HCT116 (cell line): ENCODE measurements at regions not wholly inside any gene's neighbourhood (a gene's known extent, or its start where the extent isn't known, plus 50 kb on each side); places are given as distances from the start of the nearest gene placed in this dataset.

Source experiments
- ATAC-seq: fragments of 200-7000 bp; cut with Tn5 transposase; 2 replicates; pipeline ENCODE4 v1.9.1; 2020; ENCODE audit warnings: mild to moderate bottlenecking, moderate library complexity
- BruUV-seq: library from RNA; stranded (reverse); fragments of 400-500 nt; replicated peaks from 2 replicates; lab custom pipeline; 2021; lab: Mats Ljungman, UMichigan
- CTCF ChIA-PET: fragments of 300-600 bp; sonication (Branson Sonifier 250); formaldehyde crosslinking; loops from one replicate; lab custom pipeline; 2021; ENCODE audit warnings: antibody characterized with exemption; lab: Charles Lee
- POLR2A ChIA-PET: fragments of 300-600, 350-600 bp; sonication (Branson Sonifier 250); formaldehyde crosslinking; loops from one replicate; lab custom pipeline; 2021; ENCODE audit warnings: antibody characterized with exemption; lab: Charles Lee
- RAD21 ChIA-PET, 2 experiments: fragments of 300-600 bp; sonication (Branson Sonifier 250); formaldehyde crosslinking; loops; one replicate each; lab custom pipeline; 2023; ENCODE audit warnings: low total read pairs in 2 of 2; ENCODE audit not compliant: uncharacterized antibody in 2 of 2, unreplicated experiment in 2 of 2, low non-redundant PET in 1 of 2; lab: Charles Lee
- DNase-seq: peaks from one replicate; pipeline ENCODE4 v3.0.0-alpha.2; 2010; ENCODE audit warnings: low read depth, low spot score
- H2AFZ ChIP-seq: fragments of 200-600 bp; shearing (Covaris generic), sonication (generic); 2 replicates; pipeline ENCODE4 v1.6.1; 2017; ENCODE audit warnings: low read depth, mixed run types, mixed read lengths, antibody characterized with exemption, low read length; ENCODE audit not compliant: poor library complexity, severe bottlenecking
- H3K27ac ChIP-seq: 2 replicates; pipeline ENCODE4 v1.5.1; 2012; ENCODE audit warnings: low read depth, low read length
- H3K27me3 ChIP-seq: fragments of 200-600 bp; sonication (generic); 2 replicates; pipeline ENCODE4 v1.6.1; 2016; ENCODE audit warnings: mixed run types, low read length, mixed read lengths; ENCODE audit not compliant: insufficient read depth
- H3K36me3 ChIP-seq, 2 experiments: fragments of 200-500 bp in 1 of 2; fragments of 200-600 bp in 1 of 2; sonication (Bioruptor generic) in 1 of 2; sonication (generic) in 1 of 2; 2 replicates each; pipeline versions ENCODE4 v1.5.1 to v1.6.1; 2014 to 2016; ENCODE audit warnings: low read length in 2 of 2, inconsistent platforms in 1 of 2, mixed read lengths in 1 of 2, mixed run types in 1 of 2; ENCODE audit not compliant: insufficient read depth in 2 of 2, control insufficient read depth in 1 of 2
- H3K4me1 ChIP-seq, 2 experiments: fragments of 200-600 bp in 1 of 2; sonication (generic) in 1 of 2; 2 replicates each; pipeline versions ENCODE4 v1.5.1 to v1.6.1; 2012 to 2017; ENCODE audit warnings: low read length in 2 of 2, inconsistent platforms in 1 of 2, mild to moderate bottlenecking in 1 of 2, mixed read lengths in 1 of 2, mixed run types in 1 of 2, moderate library complexity in 1 of 2; ENCODE audit not compliant: insufficient read depth in 2 of 2, control insufficient read depth in 1 of 2
- H3K4me2 ChIP-seq: fragments of 200-600 bp; sonication (generic); 2 replicates; pipeline ENCODE4 v1.6.1; 2017; ENCODE audit warnings: mixed run types, low read length, mixed read lengths
- H3K4me3 ChIP-seq, 2 experiments: fragments of 200-600 bp in 1 of 2; sonication (generic) in 1 of 2; replicated peaks in 1 of 2; 2 replicates each; pipeline ENCODE4 v1.5.1; 2011 to 2016; ENCODE audit warnings: low read length in 2 of 2, control low read depth in 1 of 2, low read depth in 1 of 2, mild to moderate bottlenecking in 1 of 2, mixed read lengths in 1 of 2, mixed run types in 1 of 2
- H3K79me2 ChIP-seq: fragments of 200-600 bp; sonication (generic); 2 replicates; pipeline ENCODE4 v1.6.1; 2017; ENCODE audit warnings: mild to moderate bottlenecking, mixed run types, low read length, moderate library complexity, mixed read lengths; ENCODE audit not compliant: insufficient read depth
- H3K9ac ChIP-seq: fragments of 200-600 bp; sonication (generic); 2 replicates; pipeline ENCODE4 v1.6.1; 2016; ENCODE audit warnings: low read length, mixed read lengths
- H3K9me2 ChIP-seq: fragments of 200-600 bp; sonication (generic), shearing (Covaris generic); 2 replicates; pipeline ENCODE4 v1.6.1; 2017; ENCODE audit warnings: mixed run types, mild to moderate bottlenecking, moderate library complexity; ENCODE audit not compliant: insufficient read depth
- H3K9me3 ChIP-seq, 2 experiments: fragments of 200-500 bp in 1 of 2; fragments of 200-600 bp in 1 of 2; sonication (Bioruptor generic) in 1 of 2; sonication (generic) in 1 of 2; 2 replicates each; pipeline ENCODE4 v1.6.1; 2014 to 2017; ENCODE audit warnings: low read length in 2 of 2, mixed read lengths in 2 of 2, inconsistent platforms in 1 of 2, low read depth in 1 of 2, mild to moderate bottlenecking in 1 of 2, mixed run types in 1 of 2, moderate library complexity in 1 of 2; ENCODE audit not compliant: control insufficient read depth in 1 of 2, insufficient read depth in 1 of 2
- H4K20me1 ChIP-seq: fragments of 200-600 bp; sonication (generic), shearing (Covaris generic); 2 replicates; pipeline ENCODE4 v1.6.1; 2017; ENCODE audit warnings: mixed run types, mild to moderate bottlenecking, moderate library complexity; ENCODE audit not compliant: insufficient read depth
- ATF3 ChIP-seq: IDR thresholded peaks from 2 replicates; pipeline ENCODE4 v1.6.1; 2012
- EZH2phosphoT487 ChIP-seq: fragments of 200-600 bp; IDR thresholded peaks from 2 replicates; pipeline ENCODE4 v1.6.1; 2018; ENCODE audit warnings: antibody characterized with exemption, borderline replicate concordance
- POLR2A ChIP-seq: IDR thresholded peaks from 2 replicates; pipeline ENCODE4 v1.7.0; 2011; ENCODE audit warnings: borderline replicate concordance; ENCODE audit not compliant: insufficient read depth, insufficient read length; ENCODE audit errors: extremely low read depth
- POLR2AphosphoS5 ChIP-seq: IDR thresholded peaks from 2 replicates; pipeline ENCODE4 v1.6.1; 2011; ENCODE audit warnings: mild to moderate bottlenecking, low read depth, low read length, moderate library complexity
- REST ChIP-seq: IDR thresholded peaks from 2 replicates; pipeline ENCODE4 v1.6.1; 2012; ENCODE audit warnings: low read depth
- SRF ChIP-seq: IDR thresholded peaks from 2 replicates; pipeline ENCODE4 v1.6.1; 2012; ENCODE audit warnings: low read depth
- TCF7L2 ChIP-seq: IDR thresholded peaks from 2 replicates; pipeline ENCODE4 v1.7.0; 2011; ENCODE audit warnings: borderline replicate concordance, inconsistent platforms; ENCODE audit not compliant: insufficient read depth, insufficient read length; ENCODE audit errors: extremely low read depth
- intact Hi-C: fragments of 100-400 bp; cut with micrococcal nuclease; formaldehyde crosslinking; loops from 2 replicates; pipeline ENCODE4 v1.10.0; 2022
- TF ChIP-seq, protein P1 (sequence below), 3 experiments: fragments of 200-600 bp in 1 of 3; sonication (generic) in 1 of 3; IDR thresholded peaks in 2 of 3; conservative IDR thresholded peaks in 1 of 3; 2 replicates each; pipeline ENCODE4 v1.5.1; 2012 to 2017; ENCODE audit warnings: low read depth in 2 of 3, low read length in 2 of 3, antibody characterized with exemption in 1 of 3, borderline replicate concordance in 1 of 3, control low read depth in 1 of 3, mild to moderate bottlenecking in 1 of 3, mixed read lengths in 1 of 3, mixed run types in 1 of 3, moderate library complexity in 1 of 3; ENCODE audit not compliant: insufficient read depth in 1 of 3

GRCh38 chr3:6216135-6217026 is 644.5 kb upstream of the GRM7 start (continued):
- no peak for TF ChIP-seq REST
- TF ChIP-seq TCF7L2, result no peak
- TF ChIP-seq SRF, result no peak
- TF ChIP-seq, all 23 proteins: peak for 0

- CTCF ChIA-PET, result no interaction called here
- BruUV-seq, result no TSS peak
- Histone ChIP-seq H3K4me1 (no peaks in the 10 kb centered on the region), H3K4me3 (no peak overlapping the region), H3K27ac (no peak overlapping the region)
- TF ChIP-seq EZH2phosphoT487 (no peak), POLR2A (no peak), SRF (no peak), POLR2AphosphoS5 (no peak), ATF3 (no peak)
- TF ChIP-seq, protein P1, sequence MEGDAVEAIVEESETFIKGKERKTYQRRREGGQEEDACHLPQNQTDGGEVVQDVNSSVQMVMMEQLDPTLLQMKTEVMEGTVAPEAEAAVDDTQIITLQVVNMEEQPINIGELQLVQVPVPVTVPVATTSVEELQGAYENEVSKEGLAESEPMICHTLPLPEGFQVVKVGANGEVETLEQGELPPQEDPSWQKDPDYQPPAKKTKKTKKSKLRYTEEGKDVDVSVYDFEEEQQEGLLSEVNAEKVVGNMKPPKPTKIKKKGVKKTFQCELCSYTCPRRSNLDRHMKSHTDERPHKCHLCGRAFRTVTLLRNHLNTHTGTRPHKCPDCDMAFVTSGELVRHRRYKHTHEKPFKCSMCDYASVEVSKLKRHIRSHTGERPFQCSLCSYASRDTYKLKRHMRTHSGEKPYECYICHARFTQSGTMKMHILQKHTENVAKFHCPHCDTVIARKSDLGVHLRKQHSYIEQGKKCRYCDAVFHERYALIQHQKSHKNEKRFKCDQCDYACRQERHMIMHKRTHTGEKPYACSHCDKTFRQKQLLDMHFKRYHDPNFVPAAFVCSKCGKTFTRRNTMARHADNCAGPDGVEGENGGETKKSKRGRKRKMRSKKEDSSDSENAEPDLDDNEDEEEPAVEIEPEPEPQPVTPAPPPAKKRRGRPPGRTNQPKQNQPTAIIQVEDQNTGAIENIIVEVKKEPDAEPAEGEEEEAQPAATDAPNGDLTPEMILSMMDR (IDR thresholded peaks at IDR 0.05 in 2 of 3, conservative IDR thresholded peaks at IDR 0.05 in 1 of 3; ENCODE audit: borderline replicate concordance in 1 of 3, insufficient read depth in 1 of 3, low read depth in 2 of 3, low read length in 2 of 3), result no peak
- TF ChIP-seq, all 23 proteins: peak for 0
- Histone ChIP-seq H3K9me3 (no peaks in the 10 kb centered on the region), H3K79me2 (no peaks in the 10 kb centered on the region), H4K20me1 (no peaks in the 10 kb centered on the region), H3K36me3 (no peaks in the 10 kb centered on the region), H3K9ac (no peak overlapping the region), H2AFZ (no peak overlapping the region), H3K4me2 (no peak overlapping the region), H3K27me3 (no peaks in the 10 kb centered on the region), H3K9me2 (no peaks in the 10 kb centered on the region)
- DNase-seq, result no peak
- ChIA-PET POLR2A (no interaction called here), RAD21 (no interaction called here)
- intact Hi-C loops, result no loop called here
- ATAC-seq, result no peak
Observed at GRCh38 chr3:6220447-6220846, 640.5 kb upstream of the GRM7 start.
